ENCODE measurements at regions not wholly inside any gene's neighbourhood (a gene's known extent, or its start where the extent isn't known, plus 50 kb on each side); places are given as distances from the start of the nearest gene placed in this dataset.

- DNase-seq (ENCODE audit: low read depth in 2 of 2): no peak
These were observed 853.8 kb downstream of the MAFB start for GRCh38 chr20:39835130-39835842.

DNA sequence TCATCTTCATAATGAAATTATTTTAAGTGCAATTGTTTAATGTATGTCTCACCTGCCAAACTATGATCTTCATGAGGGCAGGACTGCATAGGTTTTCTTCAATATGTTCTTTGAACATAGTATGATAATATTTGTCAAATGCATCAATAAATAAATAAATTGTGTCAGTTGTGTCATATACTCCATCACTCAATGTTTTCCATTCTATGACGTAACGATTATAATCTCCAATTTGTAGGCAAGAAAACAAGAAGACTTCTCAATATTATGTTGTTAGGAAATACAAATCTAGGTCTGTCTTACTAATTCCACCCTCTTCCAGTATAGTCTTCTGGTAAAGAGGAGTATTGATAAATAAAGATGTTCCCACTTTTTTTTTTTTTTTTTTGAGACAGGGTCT is 858.1 kb downstream of the MAFB start:
- no peak for DNase-seq (ENCODE audit: low read depth in 2 of 2)

DNA sequence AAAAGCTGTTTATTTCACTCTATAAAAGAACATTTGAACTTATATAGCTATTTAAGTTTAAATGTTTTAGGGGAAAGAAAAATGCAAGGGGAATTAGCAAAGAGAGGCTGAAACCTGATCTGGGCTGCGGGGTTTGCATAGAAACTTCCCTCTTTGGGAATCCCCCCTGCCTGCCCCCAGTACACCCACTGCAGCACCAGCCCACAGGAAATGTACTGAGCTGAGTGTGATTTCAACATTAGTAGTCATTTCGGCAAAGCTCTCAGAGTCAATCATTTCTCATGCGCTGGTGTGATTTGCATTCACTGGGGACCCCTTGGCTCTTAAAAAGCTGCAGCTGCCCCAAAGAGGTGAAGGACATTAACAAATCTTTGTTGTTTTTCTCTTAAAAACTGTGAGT is 859.4 kb downstream of the MAFB start:
- no peak for DNase-seq (ENCODE audit: low read depth in 2 of 2)

GRCh38 chr20:39829256-39829655 is 859.8 kb downstream of the MAFB start:
- DNase-seq (ENCODE audit: low read depth in 2 of 2): no peak

DNA sequence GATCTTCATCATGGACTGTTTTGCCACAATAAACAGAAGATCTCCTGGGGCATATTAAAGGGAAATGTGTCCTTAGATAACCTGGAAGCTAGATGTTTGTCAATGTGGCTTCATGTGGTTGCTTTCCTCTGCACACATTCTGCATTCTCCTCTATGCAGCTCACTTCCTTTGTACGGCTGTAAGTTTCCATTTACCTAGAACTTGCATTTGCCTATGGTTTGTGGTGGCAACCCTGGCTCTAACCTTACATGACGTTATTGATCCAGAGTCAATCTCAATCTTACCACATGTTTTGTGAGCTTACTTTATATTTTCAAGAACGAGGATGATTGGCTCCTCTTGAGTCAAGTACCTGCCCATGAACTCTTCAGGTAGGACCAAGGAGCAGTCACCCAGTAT is 863.1 kb downstream of the MAFB start:
- DNase-seq (ENCODE audit: low read depth in 2 of 2): no peak

- DNase-seq (ENCODE audit: low read depth in 2 of 2): no peak
These were observed 863.4 kb downstream of the DHX35 start for GRCh38 chr20:39825524-39825923.

- DNase-seq (ENCODE audit: low read depth in 2 of 2): no peak
These were observed 861.1 kb downstream of the DHX35 start for GRCh38 chr20:39823224-39823623.

- no peak for DNase-seq (ENCODE audit: low read depth in 2 of 2)
These were observed 860.5 kb downstream of the DHX35 start for GRCh38 chr20:39822667-39823066.

- no peak for DNase-seq (ENCODE audit: low read depth in 2 of 2)
These were observed 851.2 kb downstream of the DHX35 start for GRCh38 chr20:39813190-39813829.

DNA sequence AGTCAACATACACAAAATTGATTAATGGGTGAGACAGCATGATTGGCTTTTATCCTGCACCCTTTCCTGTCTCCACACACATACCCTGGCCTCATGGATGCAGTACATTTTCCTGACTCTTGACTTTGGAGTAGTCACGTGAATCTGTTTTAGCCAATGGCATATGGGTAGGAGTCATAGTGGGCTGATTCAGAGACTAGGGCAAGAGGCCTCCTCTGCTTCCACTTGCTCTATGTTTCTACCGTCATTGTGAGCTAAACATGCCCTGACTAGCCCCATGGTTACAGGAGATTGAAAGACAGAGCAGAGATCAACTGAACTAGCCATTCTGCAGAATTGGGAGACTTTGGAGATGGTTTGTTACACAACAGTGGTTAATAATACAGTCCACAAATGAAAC is 850.0 kb downstream of the DHX35 start:
- DNase-seq (ENCODE audit: low read depth in 2 of 2): no peak

- DNase-seq (ENCODE audit: low read depth in 2 of 2): no peak
These were observed 848.2 kb downstream of the DHX35 start for GRCh38 chr20:39810309-39810708.

- DNase-seq (ENCODE audit: low read depth in 2 of 2): no peak
These were observed 846.5 kb downstream of the DHX35 start for GRCh38 chr20:39808613-39809012.

GRCh38 chr20:39800548-39800947 is 838.4 kb downstream of the DHX35 start:
- DNase-seq (ENCODE audit: low read depth in 2 of 2): no peak

DNA sequence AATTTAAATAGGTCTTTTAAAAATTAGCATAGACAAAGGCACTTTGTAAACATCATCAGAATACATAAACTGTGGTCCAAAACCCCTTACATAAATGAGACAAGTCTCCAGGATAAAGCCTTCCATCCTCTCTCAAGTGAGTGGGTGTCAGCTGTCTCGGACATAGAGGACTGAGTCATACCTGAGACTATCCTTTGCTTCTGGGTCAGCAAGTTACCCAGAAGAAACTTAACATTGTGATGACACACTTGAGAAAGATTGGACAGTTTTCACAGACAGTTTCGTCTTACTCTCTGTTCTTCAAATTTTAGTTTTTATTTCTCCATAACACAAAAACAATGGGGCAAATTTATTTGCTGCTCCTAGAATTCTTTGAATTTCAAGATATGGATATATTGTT is 838.0 kb downstream of the DHX35 start:
- no peak for DNase-seq (ENCODE audit: low read depth in 2 of 2)

GRCh38 chr20:39799366-39799965 is 837.3 kb downstream of the DHX35 start:
- DNase-seq (ENCODE audit: low read depth in 2 of 2): no peak

- DNase-seq (ENCODE audit: low read depth in 2 of 2): no peak
These were observed 833.5 kb downstream of the DHX35 start for GRCh38 chr20:39795401-39796272.

DNA sequence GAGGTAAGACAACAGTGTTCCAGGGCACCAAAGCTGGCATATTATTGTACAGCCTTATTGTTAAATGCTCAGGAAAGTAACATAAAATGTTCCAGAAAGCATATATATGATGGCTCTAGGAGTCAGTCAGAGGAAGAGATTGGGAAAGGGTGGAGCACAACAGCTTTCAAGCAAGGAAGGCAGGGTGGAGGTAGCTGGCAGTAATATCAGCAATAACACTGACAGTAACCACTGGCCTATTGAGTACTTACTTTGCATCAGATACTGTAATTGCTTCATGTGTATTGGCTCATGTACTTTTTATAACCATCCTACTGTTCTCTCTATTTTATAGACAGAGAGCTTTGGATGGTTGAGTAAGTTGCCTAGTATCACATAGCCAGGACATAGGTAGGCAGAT is 830.2 kb downstream of the DHX35 start:
- DNase-seq (ENCODE audit: low read depth in 2 of 2): no peak

DNA sequence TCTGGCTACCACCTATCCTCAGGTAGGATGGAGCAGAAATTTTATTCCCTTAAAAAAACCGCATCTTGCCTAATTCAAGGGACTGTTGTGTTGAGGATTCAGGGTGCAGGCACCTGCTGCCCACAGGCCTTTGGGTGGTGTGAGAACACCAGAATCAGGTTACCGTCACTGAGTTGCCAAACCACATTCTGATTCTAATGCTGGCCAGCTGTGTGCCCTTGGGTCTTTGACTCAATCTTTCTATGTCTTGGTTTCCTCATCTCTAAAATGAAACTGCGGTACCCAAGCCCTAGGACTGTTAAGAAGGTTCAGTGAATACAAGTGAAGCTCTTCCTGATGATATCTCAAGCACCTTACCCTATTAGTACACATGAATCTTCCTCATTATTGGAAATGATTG is 827.3 kb downstream of the DHX35 start:
- DNase-seq (ENCODE audit: low read depth in 2 of 2): no peak

DNA sequence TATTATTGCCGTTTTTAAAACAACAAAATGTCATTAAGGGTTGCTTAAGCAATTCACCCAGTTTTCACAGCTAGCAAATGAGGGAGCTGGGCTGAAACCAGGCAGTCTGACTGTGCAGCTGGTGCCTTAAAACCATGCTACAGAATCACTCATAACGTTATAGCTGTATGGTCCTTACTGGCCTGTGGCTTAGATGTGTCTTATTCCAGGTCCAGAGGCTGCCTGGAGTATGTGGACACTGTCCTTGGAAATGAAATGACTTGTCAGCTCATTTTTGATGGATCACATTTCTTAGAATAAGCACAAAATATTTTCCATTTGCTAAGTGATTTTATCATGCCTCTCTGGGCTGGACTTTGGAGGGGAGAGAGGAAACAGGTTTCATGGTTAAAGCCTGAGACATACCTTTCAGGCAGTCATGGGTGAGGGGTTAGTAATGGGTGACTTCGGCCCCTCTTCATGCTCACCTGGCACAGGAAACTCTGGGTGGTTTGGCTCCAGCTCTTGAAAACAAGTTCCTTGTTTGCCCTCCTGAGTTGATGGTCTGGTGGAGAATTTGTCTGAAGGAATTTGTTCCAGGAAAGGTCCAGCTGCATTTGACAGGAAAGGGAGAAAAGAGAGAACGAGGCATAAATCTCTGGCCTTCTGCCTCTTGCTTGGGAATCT is 823.2 kb downstream of the DHX35 start:
- DNase-seq (ENCODE audit: low read depth in 2 of 2): no peak

GRCh38 chr20:39784693-39785092 is 822.5 kb downstream of the DHX35 start:
- no peak for DNase-seq (ENCODE audit: low read depth in 2 of 2)

- DNase-seq (ENCODE audit: low read depth in 2 of 2): no peak
These were observed 816.9 kb downstream of the DHX35 start for GRCh38 chr20:39778847-39779604.

Data from stimulated activated CD8-positive, alpha-beta memory T cell treated with anti-CD3 and anti-CD28 coated beads, Interleukin-2, amount 100 ng/mL, for 48 hours (primary cell).